ENCODE measurements at regions not wholly inside any gene's neighbourhood (a gene's known extent, or its start where the extent isn't known, plus 50 kb on each side); places are given as distances from the start of the nearest gene placed in this dataset.

- Histone ChIP-seq H3K4me1 (ENCODE audit: control insufficient read depth, insufficient read depth, low read length) (no peaks in the 10 kb centered on the region), H3K36me3 (ENCODE audit: control insufficient read depth, insufficient read depth, low read length) (no peaks in the 10 kb centered on the region), H3K27ac (ENCODE audit: low read depth, low read length) (no peak overlapping the region), H3K4me3 (ENCODE audit: low read length) (no peak overlapping the region), H3K9ac (ENCODE audit: low read length) (no peak overlapping the region), H3K27me3 (ENCODE audit: control insufficient read depth, insufficient read depth, low read length) (no peaks in the 10 kb centered on the region)
These were observed 205.3 kb upstream of the RRP15 start for GRCh38 chr1:218079820-218080219.

GRCh38 chr1:218080863-218081262 is 204.2 kb upstream of the RRP15 start:
- Histone ChIP-seq H3K27ac (ENCODE audit: low read depth, low read length) (no peak overlapping the region), H3K36me3 (ENCODE audit: control insufficient read depth, insufficient read depth, low read length) (no peaks in the 10 kb centered on the region), H3K9ac (ENCODE audit: low read length) (no peak overlapping the region), H3K4me3 (ENCODE audit: low read length) (no peak overlapping the region), H3K4me1 (ENCODE audit: control insufficient read depth, insufficient read depth, low read length) (no peaks in the 10 kb centered on the region), H3K27me3 (ENCODE audit: control insufficient read depth, insufficient read depth, low read length) (no peaks in the 10 kb centered on the region)

GRCh38 chr1:218081358-218081757 is 203.7 kb upstream of the RRP15 start:
- Histone ChIP-seq H3K4me3 (ENCODE audit: low read length) (no peak overlapping the region), H3K4me1 (ENCODE audit: control insufficient read depth, insufficient read depth, low read length) (no peaks in the 10 kb centered on the region), H3K36me3 (ENCODE audit: control insufficient read depth, insufficient read depth, low read length) (no peaks in the 10 kb centered on the region), H3K27ac (ENCODE audit: low read depth, low read length) (no peak overlapping the region), H3K27me3 (ENCODE audit: control insufficient read depth, insufficient read depth, low read length) (no peaks in the 10 kb centered on the region), H3K9ac (ENCODE audit: low read length) (no peak overlapping the region)

GRCh38 chr1:218090459-218090858 is 194.6 kb upstream of the RRP15 start:
- Histone ChIP-seq H3K9ac (ENCODE audit: low read length) (no peak overlapping the region), H3K4me1 (ENCODE audit: control insufficient read depth, insufficient read depth, low read length) (no peaks in the 10 kb centered on the region), H3K36me3 (ENCODE audit: control insufficient read depth, insufficient read depth, low read length) (no peaks in the 10 kb centered on the region), H3K4me3 (ENCODE audit: low read length) (no peak overlapping the region), H3K27ac (ENCODE audit: low read depth, low read length) (no peak overlapping the region), H3K27me3 (ENCODE audit: control insufficient read depth, insufficient read depth, low read length) (no peaks in the 10 kb centered on the region)

GRCh38 chr1:218101409-218101808 is 183.7 kb upstream of the RRP15 start:
- Histone ChIP-seq H3K36me3 (ENCODE audit: control insufficient read depth, insufficient read depth, low read length) (no peaks in the 10 kb centered on the region), H3K4me1 (ENCODE audit: control insufficient read depth, insufficient read depth, low read length) (no peaks in the 10 kb centered on the region), H3K4me3 (ENCODE audit: low read length) (no peak overlapping the region), H3K27ac (ENCODE audit: low read depth, low read length) (no peak overlapping the region), H3K27me3 (ENCODE audit: control insufficient read depth, insufficient read depth, low read length) (no peaks in the 10 kb centered on the region), H3K9ac (ENCODE audit: low read length) (no peak overlapping the region)

- H3K27ac ChIP-seq (ENCODE audit: low read depth, low read length): no peak overlapping the region
- no peaks in the 10 kb centered on the region for H3K4me1 ChIP-seq (ENCODE audit: control insufficient read depth, insufficient read depth, low read length)
- no peak overlapping the region for H3K4me3 ChIP-seq (ENCODE audit: low read length)
These were observed 177.1 kb upstream of the RRP15 start for GRCh38 chr1:218108034-218108433.

GRCh38 chr1:218112862-218113261 is 172.2 kb upstream of the RRP15 start:
- no peak overlapping the region for H3K27ac ChIP-seq (ENCODE audit: low read depth, low read length)
- H3K27me3 ChIP-seq (ENCODE audit: control insufficient read depth, insufficient read depth, low read length): no peaks in the 10 kb centered on the region
- no peak overlapping the region for H3K4me3 ChIP-seq (ENCODE audit: low read length)
- H3K4me1 ChIP-seq (ENCODE audit: control insufficient read depth, insufficient read depth, low read length): no peaks in the 10 kb centered on the region
- no peaks in the 10 kb centered on the region for H3K36me3 ChIP-seq (ENCODE audit: control insufficient read depth, insufficient read depth, low read length)
- H3K9ac ChIP-seq (ENCODE audit: low read length): no peak overlapping the region

More at GRCh38 chr1:218108034-218108433, 177.1 kb upstream of the RRP15 start:
- Histone ChIP-seq H3K27me3 (ENCODE audit: control insufficient read depth, insufficient read depth, low read length) (no peaks in the 10 kb centered on the region), H3K9ac (ENCODE audit: low read length) (no peak overlapping the region), H3K36me3 (ENCODE audit: control insufficient read depth, insufficient read depth, low read length) (no peaks in the 10 kb centered on the region)

- H3K36me3 ChIP-seq (ENCODE audit: control insufficient read depth, insufficient read depth, low read length): no peaks in the 10 kb centered on the region
- H3K27ac ChIP-seq (ENCODE audit: low read depth, low read length): no peak overlapping the region
- H3K9ac ChIP-seq (ENCODE audit: low read length): no peak overlapping the region
- H3K4me1 ChIP-seq (ENCODE audit: control insufficient read depth, insufficient read depth, low read length): no peaks in the 10 kb centered on the region
- no peak overlapping the region for H3K4me3 ChIP-seq (ENCODE audit: low read length)
- H3K27me3 ChIP-seq (ENCODE audit: control insufficient read depth, insufficient read depth, low read length): no peaks in the 10 kb centered on the region
These were observed 161.1 kb upstream of the RRP15 start for GRCh38 chr1:218123968-218124367.

GRCh38 chr1:218135371-218135770 is 149.7 kb upstream of the RRP15 start:
- Histone ChIP-seq H3K36me3 (ENCODE audit: control insufficient read depth, insufficient read depth, low read length) (no peaks in the 10 kb centered on the region), H3K27me3 (ENCODE audit: control insufficient read depth, insufficient read depth, low read length) (no peaks in the 10 kb centered on the region), H3K4me3 (ENCODE audit: low read length) (no peak overlapping the region), H3K9ac (ENCODE audit: low read length) (no peak overlapping the region), H3K4me1 (ENCODE audit: control insufficient read depth, insufficient read depth, low read length) (no peaks in the 10 kb centered on the region), H3K27ac (ENCODE audit: low read depth, low read length) (no peak overlapping the region)

- no peaks in the 10 kb centered on the region for H3K27me3 ChIP-seq (ENCODE audit: control insufficient read depth, insufficient read depth, low read length)
- no peak overlapping the region for H3K27ac ChIP-seq (ENCODE audit: low read depth, low read length)
- H3K9ac ChIP-seq (ENCODE audit: low read length): no peak overlapping the region
- H3K4me1 ChIP-seq (ENCODE audit: control insufficient read depth, insufficient read depth, low read length): no peaks in the 10 kb centered on the region
- H3K4me3 ChIP-seq (ENCODE audit: low read length): no peak overlapping the region
- H3K36me3 ChIP-seq (ENCODE audit: control insufficient read depth, insufficient read depth, low read length): no peaks in the 10 kb centered on the region
These were observed 145.3 kb upstream of the RRP15 start for GRCh38 chr1:218139761-218140160.

- Histone ChIP-seq H3K27me3 (ENCODE audit: control insufficient read depth, insufficient read depth, low read length) (no peaks in the 10 kb centered on the region), H3K4me3 (ENCODE audit: low read length) (no peak overlapping the region), H3K27ac (ENCODE audit: low read depth, low read length) (no peak overlapping the region), H3K36me3 (ENCODE audit: control insufficient read depth, insufficient read depth, low read length) (no peaks in the 10 kb centered on the region), H3K4me1 (ENCODE audit: control insufficient read depth, insufficient read depth, low read length) (no peaks in the 10 kb centered on the region), H3K9ac (ENCODE audit: low read length) (no peak overlapping the region)
These were observed 128.5 kb upstream of the RRP15 start for GRCh38 chr1:218156595-218156994.

- H3K27me3 ChIP-seq (ENCODE audit: control insufficient read depth, insufficient read depth, low read length): peaks cover 16% of the 10 kb centered on the region
- no peak overlapping the region for H3K4me3 ChIP-seq (ENCODE audit: low read length)
- H3K9ac ChIP-seq (ENCODE audit: low read length): no peak overlapping the region
- H3K27ac ChIP-seq (ENCODE audit: low read depth, low read length): no peak overlapping the region
- no peaks in the 10 kb centered on the region for H3K4me1 ChIP-seq (ENCODE audit: control insufficient read depth, insufficient read depth, low read length)
- no peaks in the 10 kb centered on the region for H3K36me3 ChIP-seq (ENCODE audit: control insufficient read depth, insufficient read depth, low read length)
These were observed 121.7 kb upstream of the RRP15 start for GRCh38 chr1:218163371-218163770.

GRCh38 chr1:218164111-218164929 is 120.8 kb upstream of the RRP15 start:
- H3K27ac ChIP-seq (ENCODE audit: low read depth, low read length): no peak overlapping the region
- no peaks in the 10 kb centered on the region for H3K36me3 ChIP-seq (ENCODE audit: control insufficient read depth, insufficient read depth, low read length)
- no peaks in the 10 kb centered on the region for H3K4me1 ChIP-seq (ENCODE audit: control insufficient read depth, insufficient read depth, low read length)
- H3K4me3 ChIP-seq (ENCODE audit: low read length): peak overlapping the region; percentile 67
- peaks cover 16% of the 10 kb centered on the region for H3K27me3 ChIP-seq (ENCODE audit: control insufficient read depth, insufficient read depth, low read length)
- H3K9ac ChIP-seq (ENCODE audit: low read length): no peak overlapping the region
